ENCODE measurements at regions not wholly inside any gene's neighbourhood (a gene's known extent, or its start where the extent isn't known, plus 50 kb on each side); places are given as distances from the start of the nearest gene placed in this dataset.
"Not testable (repeated sequence)": the region's sequence is repeated elsewhere in the genome, so short reads cannot be mapped to it uniquely, and the experiment has no call there.

GRCh38 chr2:160592401-160592800 is 98.8 kb upstream of the RBMS1 start:
- H3K9me3 ChIP-seq = no peaks in the 10 kb centered on the region

GRCh38 chr2:160592993-160593392 is 99.4 kb upstream of the RBMS1 start:
- intact Hi-C loops (cut with DNase I; ENCODE audit: low total_unique reads) = no loop called here
- Histone ChIP-seq H3K9me3 (no peaks in the 10 kb centered on the region), H3K36me3 (no peaks in the 10 kb centered on the region), H3K4me3 (no peak overlapping the region), H3K27ac (no peak overlapping the region), H3K27me3 (replicated peaks in 1 of 7) (no peaks in the 10 kb centered on the region), H3K4me1 (no peaks in the 10 kb centered on the region)
- TF ChIP-seq POLR2AphosphoS5 (IDR thresholded peaks at IDR 0.05) (no peak), CTCF (IDR thresholded peaks at IDR 0.05 in 8 of 11, conservative IDR thresholded peaks at IDR 0.05 in 3 of 11) (no peak), POLR2A (IDR thresholded peaks at IDR 0.05) (no peak)
- no peak for DNase-seq

More at GRCh38 chr2:160592401-160592800, 98.8 kb upstream of the RBMS1 start:
- Histone ChIP-seq H3K27me3 (replicated peaks in 1 of 7) (no peaks in the 10 kb centered on the region), H3K36me3 (no peaks in the 10 kb centered on the region), H3K4me3 (no peak overlapping the region), H3K4me1 (no peaks in the 10 kb centered on the region), H3K27ac (no peak overlapping the region)
- WGBS, 5 donors = 48 to 93% (median 90%) methylated on average over 1 of the region's 1 CpG
- intact Hi-C loops (cut with DNase I; ENCODE audit: low total_unique reads) = no loop called here
- no peak for TF ChIP-seq POLR2AphosphoS5 (IDR thresholded peaks at IDR 0.05)
- no peak for TF ChIP-seq CTCF (IDR thresholded peaks at IDR 0.05 in 8 of 11, conservative IDR thresholded peaks at IDR 0.05 in 3 of 11)
- no peak for TF ChIP-seq POLR2A (IDR thresholded peaks at IDR 0.05)
- no peak for DNase-seq

- Histone ChIP-seq H3K27ac (no peak overlapping the region), H3K9me3 (no peaks in the 10 kb centered on the region), H3K36me3 (no peaks in the 10 kb centered on the region), H3K27me3 (replicated peaks in 1 of 7) (no peaks in the 10 kb centered on the region), H3K4me1 (no peaks in the 10 kb centered on the region), H3K4me3 (no peak overlapping the region)
- TF ChIP-seq POLR2AphosphoS5 (IDR thresholded peaks at IDR 0.05) (no peak), POLR2A (IDR thresholded peaks at IDR 0.05) (no peak), CTCF (IDR thresholded peaks at IDR 0.05 in 8 of 11, conservative IDR thresholded peaks at IDR 0.05 in 3 of 11) (no peak)
- DNase-seq = no peak
- intact Hi-C loops (cut with DNase I; ENCODE audit: low total_unique reads) = no loop called here
Measured at GRCh38 chr2:160596441-160596840, 102.8 kb upstream of the RBMS1 start.

- H3K27ac ChIP-seq; H3K4me3 ChIP-seq; intact Hi-C loops (cut with DNase I; ENCODE audit: low total_unique reads); DNase-seq; H3K36me3 ChIP-seq; H3K27me3 ChIP-seq (replicated peaks in 1 of 7); H3K9me3 ChIP-seq: not testable (repeated sequence)
- H3K4me1 ChIP-seq = peaks cover 0 to 10% (median 0%) of the 10 kb centered on the region in 6 donors
- 73 to 100% (median 79%) methylated on average over 1 of the region's 1 CpG for WGBS, 5 donors
Measured at GRCh38 chr2:160600437-160600836, 106.8 kb upstream of the RBMS1 start.

GRCh38 chr2:160602073-160602472 is 108.5 kb upstream of the RBMS1 start:
- Histone ChIP-seq H3K4me1 (peaks cover 0 to 10% (median 0%) of the 10 kb centered on the region in 6 donors), H3K36me3 (no peaks in the 10 kb centered on the region), H3K9me3 (no peaks in the 10 kb centered on the region), H3K27me3 (replicated peaks in 1 of 7) (no peaks in the 10 kb centered on the region), H3K4me3 (no peak overlapping the region), H3K27ac (no peak overlapping the region)
- intact Hi-C loops (cut with DNase I; ENCODE audit: low total_unique reads) = no loop called here
- 82 to 94% (median 87%) methylated on average over 2 of the region's 2 CpGs for WGBS, 5 donors
- DNase-seq = no peak
- TF ChIP-seq POLR2A (IDR thresholded peaks at IDR 0.05) (no peak), POLR2AphosphoS5 (IDR thresholded peaks at IDR 0.05) (no peak), CTCF (IDR thresholded peaks at IDR 0.05 in 8 of 11, conservative IDR thresholded peaks at IDR 0.05 in 3 of 11) (no peak)
